Inflammatory macrophage treated with lipopolysaccharide for 1 hour (primary cell): ENCODE measurements at regions not wholly inside any gene's neighbourhood (a gene's known extent, or its start where the extent isn't known, plus 50 kb on each side); places are given as distances from the start of the nearest gene placed in this dataset.

ENCODE experiments used
- DNase-seq, 2 donors: peaks; one replicate each; pipeline ENCODE4 v3.0.0-alpha.2; 2020 to 2022

DNA sequence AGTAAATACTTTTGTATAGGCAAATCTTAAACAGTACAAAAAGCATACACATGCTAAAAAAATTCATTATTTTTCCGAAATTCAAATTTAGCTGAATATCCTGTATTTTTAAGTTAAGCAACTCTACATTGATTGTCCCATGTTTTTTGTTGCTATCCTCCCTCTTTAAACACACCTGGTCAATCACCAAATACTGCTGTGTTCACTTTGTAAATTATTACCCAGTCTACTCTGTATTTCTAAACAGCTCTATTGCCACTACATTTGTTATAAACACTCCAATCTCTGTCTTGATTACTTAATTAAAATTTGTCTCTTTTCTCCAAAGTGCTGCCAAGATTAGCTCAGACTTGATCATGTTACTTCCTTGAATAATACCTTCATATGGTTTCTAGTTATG, 466.5 kb upstream of the GJE1 start:
- no peak for DNase-seq

DNA sequence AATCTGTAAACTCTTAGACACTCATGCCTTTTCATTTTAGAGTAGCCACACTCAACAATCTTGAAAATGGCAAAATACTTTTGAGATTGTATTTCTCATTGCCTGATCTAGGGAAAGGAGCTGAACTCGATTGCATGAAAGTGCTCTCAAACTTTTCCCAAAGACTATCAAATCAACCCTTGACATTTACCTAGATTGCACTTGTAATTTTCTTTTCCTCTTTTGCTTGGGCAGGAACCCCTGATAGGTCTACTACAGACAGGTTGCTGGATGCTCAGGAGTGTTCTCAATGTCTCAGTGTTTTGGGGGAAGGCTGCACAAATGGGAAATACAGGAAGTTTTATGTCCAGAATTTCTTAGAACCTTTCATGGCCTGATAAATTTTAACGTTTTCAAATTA, 468.0 kb upstream of the GJE1 start:
- no peak for DNase-seq

DNA sequence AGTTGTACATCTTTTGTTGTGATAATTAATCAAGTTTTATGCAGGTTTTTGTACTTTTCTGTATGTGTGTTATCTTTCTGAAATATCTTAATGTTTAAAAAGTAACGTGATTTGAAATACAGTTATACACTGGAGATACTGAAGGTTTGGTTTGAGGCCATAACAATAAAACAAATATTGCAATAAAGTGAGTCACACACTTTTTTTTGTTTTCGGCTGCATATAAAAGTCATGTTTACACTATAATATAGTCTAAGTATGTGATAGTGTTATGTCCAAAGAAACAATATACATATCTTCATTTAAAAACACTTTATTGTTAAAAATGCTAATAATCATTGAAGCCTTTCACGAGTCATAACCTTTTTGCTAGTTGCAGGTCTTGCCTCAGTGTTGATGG, 473.1 kb upstream of the GJE1 start:
- DNase-seq, result no peak

DNA sequence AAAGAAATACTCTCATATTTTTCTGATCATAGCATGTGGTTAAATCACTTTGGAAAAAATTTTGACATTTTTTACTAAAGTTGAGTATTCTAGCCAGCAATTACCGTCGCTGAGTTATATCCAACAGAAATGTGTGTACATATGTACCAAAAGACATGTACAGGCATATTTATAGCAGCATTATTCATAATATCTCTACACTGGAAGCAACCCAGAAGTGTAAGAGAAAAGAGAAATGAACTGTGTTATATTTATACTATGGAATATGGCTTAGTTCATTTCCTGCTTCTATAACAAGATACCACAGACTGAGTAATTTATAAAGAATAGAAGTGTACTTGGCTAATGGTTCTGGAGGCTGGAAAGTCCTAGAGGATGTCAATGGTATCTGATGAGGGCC, 474.0 kb upstream of the GJE1 start:
- DNase-seq, result no peak

DNA sequence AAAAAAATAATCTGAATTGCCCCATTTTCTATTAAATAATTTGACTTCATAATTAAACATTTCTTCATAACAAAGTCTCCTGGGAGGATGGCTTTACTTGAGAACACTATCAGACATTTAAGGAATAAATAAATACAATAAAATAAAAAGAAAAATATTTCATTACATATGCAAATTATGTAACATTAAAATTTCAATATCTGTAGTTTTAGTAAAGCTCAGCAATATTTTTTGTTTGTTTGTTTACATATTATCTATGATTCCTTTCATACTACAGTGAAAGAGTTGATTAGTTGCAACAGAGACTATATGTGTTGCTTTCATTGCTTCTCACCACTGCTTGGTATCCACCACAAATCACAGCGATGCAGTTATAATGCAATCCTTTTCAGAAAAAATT, 474.9 kb upstream of the GJE1 start:
- no peak for DNase-seq

DNA sequence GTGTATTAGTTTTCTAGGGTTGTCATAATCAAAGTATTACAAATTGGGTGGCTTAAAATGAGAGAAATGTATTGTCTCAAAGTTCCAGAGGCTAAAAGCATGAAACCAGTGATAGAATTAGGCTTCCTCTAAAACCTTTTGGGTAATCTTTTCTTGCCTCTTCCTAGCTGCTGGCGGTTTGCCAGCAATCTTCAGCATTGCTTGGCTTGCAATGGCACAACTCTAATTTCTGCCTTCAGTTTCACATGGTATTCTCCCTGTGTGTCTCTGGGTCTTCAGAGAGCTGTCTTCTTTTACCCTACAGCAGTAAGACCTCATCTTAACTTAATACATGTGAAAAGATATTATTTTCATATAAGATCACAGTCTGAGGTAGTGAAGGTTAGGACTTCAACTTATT, 479.1 kb upstream of the GJE1 start:
- DNase-seq, result no peak

DNA sequence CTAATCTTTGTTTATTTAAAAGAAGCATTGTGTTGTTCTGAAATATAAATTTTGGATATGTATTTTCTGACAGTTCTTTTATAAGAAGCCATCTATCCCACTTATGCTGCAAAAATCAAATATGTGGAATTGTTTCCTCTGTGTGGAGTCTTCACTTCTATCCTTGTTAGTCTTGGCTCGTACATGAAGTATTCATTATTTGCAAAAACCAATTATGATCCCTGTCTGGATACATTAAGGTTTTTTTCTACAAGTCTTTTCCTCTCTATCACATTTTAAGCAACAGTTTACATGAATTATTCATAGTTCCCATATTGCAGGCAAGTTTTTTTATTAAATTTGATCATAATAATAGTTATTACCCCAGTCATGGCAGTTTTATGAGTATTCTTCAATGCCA, 490.8 kb upstream of the GJE1 start:
- no peak for DNase-seq

DNA sequence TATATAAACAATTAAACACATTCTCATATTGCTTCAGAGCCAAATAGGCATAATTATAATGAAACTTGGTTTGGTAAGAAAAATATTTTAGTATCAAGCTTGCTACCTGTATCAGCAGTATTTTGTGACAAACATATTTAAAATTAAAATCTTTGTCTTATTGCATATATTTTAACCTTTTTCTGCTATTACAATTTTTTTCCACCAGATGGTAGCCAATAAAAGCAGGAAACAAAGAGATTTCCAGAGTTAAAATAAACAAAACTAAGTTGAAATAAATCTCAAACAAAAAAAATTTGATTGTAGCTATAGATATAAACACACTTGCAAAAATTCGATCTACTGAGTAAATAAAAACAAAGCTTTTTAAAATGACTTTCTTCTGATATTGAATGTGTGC, 491.3 kb upstream of the GJE1 start:
- DNase-seq, result no peak

DNA sequence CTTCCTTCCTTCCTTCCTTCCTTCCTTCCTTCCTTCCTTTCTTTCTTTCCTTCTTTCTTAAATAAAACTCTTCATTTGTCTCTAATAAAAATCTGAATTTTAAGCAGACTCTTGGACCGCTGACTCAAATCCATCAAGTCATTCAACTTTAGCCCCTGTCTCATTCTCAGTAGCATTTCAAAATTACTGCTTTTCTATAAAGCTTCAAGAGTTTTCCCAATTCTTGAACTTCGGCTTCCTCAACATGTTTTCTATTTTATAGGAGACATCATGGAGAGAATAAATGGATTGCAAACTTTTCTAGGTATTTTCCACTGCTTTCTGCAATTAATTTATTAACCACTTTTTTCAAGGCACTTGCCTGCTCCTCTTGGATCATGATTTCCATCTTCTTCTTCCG, 497.1 kb upstream of the GJE1 start:
- no peak for DNase-seq

DNA sequence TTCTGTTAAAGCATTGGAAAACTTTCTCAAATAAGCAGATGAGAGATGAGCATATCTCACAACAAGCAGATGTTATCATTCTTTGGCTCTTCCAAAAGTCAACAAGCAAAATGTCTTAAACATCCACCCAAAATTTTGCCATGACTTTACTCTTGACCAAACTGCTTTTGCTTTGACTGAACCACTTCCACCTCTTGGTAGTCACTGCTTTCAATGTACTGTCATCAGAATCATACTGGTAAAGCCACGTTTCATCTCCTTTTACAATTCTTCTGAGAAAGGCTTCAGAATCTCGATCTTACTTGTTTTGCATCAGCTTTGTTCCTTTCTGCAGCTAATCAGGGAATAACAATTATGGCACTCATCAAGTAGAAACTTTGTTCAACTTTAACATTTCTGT, 498.5 kb upstream of the GJE1 start:
- DNase-seq, result no peak

DNA sequence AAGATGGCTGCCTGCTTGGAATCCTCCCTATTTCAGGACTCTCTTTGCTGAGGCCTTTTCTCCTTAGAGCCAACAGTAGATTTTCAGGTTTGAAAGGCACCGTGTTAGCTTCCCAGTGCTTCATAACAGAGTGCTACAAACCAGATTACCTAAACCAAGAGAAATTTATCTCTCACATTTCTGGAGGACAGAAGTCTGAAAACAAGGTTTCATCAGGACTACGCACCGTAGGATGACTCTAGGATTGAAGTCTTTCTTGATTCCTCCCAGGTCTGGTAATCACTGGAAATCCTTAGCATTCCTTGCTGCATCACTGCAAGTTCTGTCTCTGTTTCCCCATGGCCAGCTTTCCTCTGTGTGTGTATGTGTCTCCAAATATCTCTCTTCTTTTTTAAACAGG, 508.4 kb upstream of the GJE1 start:
- DNase-seq, result no peak

DNA sequence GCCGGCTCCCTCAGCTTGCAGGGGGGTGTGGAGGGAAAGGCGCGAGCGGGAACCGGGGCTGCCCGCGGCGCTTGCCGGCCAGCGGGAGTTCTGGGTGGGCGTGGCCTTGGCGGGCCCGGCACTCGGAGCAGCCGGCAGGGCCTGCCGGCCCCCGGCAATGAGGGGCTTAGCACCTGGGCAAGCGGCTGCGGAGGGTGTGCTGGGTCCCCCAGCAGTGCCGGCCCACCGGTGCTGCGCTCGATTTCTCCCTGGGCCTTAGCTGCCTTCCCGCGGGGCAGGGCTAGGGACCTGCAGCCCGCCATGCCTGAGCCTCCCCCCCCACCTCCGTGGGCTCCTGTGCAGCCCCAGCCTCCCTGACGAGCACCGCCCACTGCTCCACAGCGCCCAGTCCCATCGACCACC, 514.5 kb upstream of the GJE1 start:
- DNase-seq, result no peak

DNA sequence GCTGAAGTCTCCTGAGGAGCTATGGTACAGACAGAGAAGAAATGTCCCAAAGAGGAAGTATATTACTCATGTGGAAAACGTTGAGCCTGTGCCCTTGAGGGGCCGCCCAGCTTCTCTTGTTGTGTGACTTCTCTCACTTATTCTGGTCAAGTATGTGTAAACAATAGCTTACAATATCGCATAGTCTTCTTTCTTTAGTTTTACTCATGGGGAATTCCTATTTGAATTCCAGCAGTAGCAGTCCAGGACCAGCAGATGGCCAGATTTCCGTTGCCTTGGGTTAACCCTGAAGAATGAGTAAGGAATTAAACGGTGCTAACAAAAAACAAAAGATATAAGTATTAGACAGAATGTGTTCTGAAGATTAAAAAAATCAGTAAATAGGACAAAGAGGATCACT, 522.0 kb upstream of the GJE1 start:
- no peak for DNase-seq

DNA sequence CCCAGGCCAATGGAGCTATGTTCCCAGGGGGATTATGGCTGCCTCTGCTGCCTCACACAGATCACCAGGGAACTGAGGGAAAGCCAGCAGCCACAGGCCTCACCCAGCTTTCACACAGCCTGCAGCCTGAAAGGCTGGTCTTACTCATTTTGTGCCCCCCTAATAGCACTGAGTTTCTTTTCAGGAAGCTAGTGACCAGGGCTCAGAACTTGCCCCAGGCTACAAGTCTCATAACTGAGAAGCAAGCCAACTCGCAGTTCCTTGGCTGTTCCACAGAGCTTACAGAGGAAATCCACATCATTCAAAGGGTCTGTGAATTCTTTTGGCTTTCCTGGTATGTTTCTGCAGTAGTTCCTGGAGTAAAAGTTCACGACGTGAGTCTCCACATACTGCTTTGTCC, 524.8 kb upstream of the GJE1 start:
- no peak for DNase-seq

DNA sequence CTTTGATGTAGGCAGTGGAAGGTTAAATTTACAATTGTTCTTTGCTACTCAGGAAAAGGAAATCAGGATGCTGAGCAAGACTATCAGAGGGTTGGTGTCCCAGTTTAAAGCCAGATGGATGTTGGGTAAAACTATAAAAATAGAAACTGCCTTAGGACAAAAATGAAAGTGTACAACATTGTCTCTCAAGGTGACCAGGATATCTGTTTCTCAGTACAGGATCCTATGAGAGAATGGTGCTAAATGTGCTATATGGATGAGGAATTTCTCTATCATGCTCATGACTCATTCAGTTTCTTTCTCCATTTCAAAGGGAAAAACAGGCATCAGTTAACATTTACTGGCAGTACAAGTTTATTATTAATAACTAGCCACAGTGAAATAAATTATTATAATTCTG, 534.2 kb upstream of the GJE1 start:
- DNase-seq, result no peak

DNA sequence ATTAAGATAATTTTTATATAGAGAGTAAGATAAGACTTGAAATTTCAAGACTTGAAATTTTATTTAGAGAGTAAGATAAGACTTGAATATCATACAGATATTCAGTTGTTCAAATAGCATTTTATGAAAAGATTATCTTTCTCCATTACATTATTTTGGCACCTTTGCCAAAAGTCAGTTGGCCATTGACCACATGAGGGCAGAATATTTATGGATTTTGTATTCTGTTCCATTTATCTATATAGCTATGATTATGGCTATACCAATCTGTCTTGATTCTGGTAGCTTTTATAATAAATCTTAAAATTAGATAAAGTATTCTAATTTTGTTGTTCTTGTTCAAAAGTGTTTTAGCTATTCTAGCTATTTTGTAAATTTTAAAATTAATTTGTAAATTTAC, 537.9 kb upstream of the GJE1 start:
- DNase-seq, result no peak

DNA sequence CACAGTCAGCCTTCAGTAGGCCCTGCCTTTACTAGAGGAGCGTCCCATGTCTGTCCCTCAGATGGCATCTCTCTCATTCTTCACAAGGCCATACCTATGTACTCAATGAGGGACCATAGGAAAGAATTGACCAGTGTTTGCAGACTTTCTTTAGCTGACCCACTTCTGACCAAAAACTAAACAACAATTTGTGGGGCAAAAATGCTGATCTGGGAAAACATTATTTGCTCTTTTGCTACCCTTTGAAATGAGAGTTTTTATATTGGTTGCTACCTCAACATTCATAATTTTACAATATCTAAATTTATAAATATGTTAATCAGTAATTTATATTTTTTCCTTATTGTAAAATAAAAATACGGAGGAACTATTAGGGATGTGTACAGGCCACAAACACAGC, 539.4 kb upstream of the GJE1 start:
- no peak for DNase-seq

DNA sequence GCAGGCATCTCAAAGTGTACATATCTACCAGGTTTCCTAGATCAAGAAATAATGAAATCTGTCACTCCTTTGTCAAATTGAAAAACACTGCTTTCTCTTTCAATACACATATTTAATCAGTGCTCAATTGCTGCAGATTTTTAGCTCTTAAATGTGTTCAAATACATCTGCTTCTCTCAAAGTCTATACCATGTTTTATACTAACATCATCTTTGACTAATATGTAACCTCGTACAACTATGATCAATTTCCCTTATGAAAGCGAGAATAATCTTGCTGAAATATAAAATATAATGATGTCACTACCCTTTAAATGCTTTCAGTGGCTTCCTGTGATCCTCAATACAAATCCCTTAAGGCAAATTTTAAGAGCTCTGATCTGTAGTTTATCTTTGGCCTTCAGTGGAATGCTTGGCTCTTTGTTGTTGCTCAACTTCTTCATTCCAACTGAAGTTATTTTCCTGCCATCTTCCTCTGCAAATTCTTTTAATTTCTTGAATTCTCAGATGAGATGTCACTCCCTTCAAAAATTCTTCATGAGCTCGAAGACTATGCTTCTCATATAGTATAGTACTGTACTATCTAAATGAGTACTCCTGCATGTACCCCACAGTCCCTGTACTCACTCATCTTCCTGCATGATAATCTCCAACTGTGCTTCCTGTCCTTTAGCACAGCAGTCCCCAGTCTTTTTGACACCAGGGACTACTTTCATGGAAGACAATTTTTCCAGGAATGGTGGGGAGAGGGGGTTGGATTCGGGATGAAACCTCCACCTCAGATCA, 545.1 kb upstream of the GJE1 start:
- no peak for DNase-seq

DNA sequence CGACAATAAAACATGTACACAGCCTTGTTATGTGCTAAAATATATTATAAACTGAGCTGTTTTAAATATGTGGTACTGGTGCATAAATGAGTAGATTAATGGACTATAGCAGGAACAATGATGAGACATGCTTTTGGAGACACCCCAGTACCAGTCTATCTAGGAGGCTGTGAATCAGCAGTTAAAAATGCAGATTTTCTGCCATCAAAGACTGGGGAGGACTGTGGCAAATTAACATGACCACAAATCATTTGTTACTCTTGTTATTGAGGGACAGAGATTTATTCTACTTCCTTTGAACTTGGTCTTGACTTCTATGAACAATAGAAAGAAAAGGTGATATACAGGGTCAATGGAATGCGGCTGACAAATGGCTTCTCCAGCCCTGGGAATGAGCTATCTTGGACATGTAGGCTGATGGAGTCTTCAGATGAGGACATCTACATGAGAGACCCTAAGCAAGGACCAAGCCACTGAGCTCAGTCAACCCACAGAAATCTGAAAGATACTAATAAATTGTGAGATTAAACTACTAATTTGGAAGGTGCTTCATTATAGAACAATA, 551.7 kb upstream of the GJE1 start:
- DNase-seq, result no peak

DNA sequence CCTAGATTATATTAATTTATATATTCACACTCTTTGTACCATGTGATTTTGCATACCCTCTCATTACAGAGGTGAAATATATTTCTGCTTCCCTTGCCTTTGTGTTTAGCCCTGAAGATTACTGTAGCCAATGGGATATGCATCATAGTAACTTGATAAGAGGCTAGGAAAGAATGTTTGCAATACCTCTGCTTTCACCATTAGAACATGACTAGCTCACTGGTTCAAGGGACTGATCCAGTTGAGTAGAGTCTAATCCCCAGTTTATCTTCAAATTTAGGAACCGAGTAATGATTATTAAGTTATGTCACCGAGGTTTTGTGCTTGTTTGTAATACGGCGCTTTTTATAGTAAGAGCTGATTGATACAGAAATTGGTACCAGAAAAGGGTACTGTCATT, 552.6 kb upstream of the GJE1 start:
- DNase-seq, result no peak

DNA sequence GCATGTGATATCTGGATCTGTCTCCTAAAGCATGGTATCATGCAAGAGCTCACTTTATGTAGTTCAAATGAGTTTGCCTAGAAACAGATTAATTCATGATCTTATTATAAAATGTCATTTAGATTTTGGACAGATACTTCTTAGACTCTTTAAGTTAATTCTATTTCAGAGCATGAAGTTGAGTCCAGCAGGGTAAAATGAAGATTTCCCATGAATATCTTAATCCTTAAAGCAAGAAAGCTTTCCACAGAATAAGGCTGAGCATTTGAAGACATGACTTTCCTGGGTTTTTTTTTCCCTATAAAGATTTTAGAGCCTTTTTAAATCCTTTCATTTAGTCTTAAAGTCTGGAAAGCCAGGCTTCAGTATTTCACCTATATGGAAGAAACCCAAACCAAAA, 556.0 kb upstream of the GJE1 start:
- DNase-seq, result no peak

DNA sequence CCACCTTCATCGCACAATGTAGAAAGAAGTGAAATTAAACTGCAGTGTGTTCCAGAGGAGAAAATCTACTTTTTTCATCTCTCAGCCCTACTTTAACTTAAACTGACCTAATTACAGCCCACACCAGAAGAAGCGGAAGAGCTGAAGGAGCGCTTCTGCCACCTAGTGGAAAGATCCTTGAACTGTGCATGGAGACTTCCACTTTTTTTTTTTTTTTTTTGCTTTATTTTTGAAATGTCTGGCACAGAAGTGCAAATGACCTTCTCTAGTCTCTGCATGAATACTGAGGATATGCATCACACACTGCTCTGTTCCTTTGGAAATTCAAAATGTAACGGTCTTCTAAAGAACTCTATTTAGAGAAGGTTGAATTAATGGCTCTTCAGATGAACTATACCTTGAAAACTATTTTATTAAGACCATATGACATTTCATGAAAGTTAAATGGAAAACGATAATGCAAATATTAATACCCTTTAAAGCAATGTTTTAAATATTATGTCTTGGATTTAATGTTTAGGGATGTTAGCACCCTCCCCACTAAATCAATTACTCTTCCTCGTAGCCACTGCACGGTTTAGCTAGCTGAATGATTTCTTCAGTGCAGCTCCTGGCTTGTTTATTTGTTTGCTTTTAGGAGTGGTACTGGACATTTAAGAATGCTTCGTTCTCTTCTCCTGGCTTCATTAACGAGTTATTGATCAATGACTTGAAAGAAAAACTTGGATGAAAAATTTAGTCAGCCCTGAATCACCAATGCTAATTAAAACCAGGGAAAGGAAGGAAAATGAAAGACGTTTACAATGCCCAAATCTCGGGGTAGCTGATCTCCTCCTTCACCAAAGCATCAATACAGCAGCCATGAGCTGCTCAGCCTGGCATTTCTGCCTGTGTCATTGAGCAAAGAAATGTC, 569.6 kb upstream of the GJE1 start:
- DNase-seq, result peak; percentile 60 to 88

DNA sequence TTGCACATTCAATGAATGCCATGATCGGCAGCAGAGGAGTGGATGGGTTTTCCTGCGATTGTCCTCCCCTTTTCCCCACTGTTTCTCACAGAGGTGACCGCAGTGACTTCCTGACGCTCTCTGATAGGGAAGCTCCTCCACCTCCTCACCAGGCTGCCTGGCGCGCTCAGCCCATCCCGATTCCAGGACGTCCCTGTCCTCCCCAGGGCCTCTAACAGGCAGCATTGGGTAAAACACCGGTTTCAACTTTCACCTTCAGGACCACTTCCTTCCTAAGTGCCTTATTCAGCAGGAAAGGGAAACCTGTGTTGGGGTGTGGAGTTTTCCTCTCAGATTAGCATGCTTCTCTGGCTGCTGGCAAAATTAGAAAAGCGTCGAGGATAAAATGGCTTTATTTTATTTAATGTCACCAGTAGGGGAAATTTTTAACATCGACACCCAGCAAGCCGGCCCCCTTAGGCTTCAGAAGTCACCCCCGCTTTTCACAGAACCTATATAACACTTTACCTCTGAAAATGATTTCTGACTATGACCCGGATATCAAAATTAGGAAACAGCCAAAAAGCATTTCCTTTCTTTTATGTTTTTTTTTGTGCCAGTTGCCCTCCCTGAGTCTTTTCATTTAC, 570.4 kb upstream of the GJE1 start:
- DNase-seq, result peak in 1 of 2 donors; percentile 1

DNA sequence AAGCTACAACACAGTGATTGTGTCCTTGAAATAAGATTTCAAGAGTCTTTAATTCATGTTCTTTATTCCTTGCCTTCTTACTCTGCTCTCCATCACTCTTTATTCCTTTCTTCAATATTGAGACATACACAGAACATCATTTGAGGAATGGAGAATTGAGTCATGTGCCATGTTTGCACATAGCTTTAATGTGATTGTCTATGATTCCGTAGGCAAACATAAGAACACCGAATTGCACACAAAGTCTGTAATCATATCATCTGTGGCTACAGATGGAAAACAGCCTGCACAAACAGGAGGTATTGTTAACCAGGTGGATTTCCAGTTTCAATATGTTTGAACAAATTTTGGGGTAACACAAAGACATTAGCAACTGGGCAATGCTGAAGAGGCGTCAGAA, 571.6 kb upstream of the GJE1 start:
- DNase-seq, result no peak
